ENCODE measurements at regions not wholly inside any gene's neighbourhood (a gene's known extent, or its start where the extent isn't known, plus 50 kb on each side); places are given as distances from the start of the nearest gene placed in this dataset.

GRCh38 chr9:87081503-87081902 is 134.2 kb upstream of the GAS1 start:
- CTCF ChIA-PET (ENCODE audit: unreplicated experiment), result no interaction called here
- H3K79me2 ChIP-seq (ENCODE audit: insufficient read depth, low read depth, low read length), result no peaks in the 10 kb centered on the region
- POLR2A ChIA-PET, result no interaction called here
- no peaks in the 10 kb centered on the region for H3K36me3 ChIP-seq (ENCODE audit: insufficient read depth, low read length)
- H3K4me1 ChIP-seq (ENCODE audit: insufficient read depth, low read length, poor library complexity, severe bottlenecking), result no peaks in the 10 kb centered on the region
- no peaks in the 10 kb centered on the region for H4K20me1 ChIP-seq (ENCODE audit: insufficient read depth, low read length)
- no peaks in the 10 kb centered on the region for H3K9me3 ChIP-seq (ENCODE audit: low read length)
- no TSS peak for BruUV-seq (replicated peaks)
- no peak for DNase-seq (ENCODE audit: low spot score)
- no peak overlapping the region for H3K27ac ChIP-seq (ENCODE audit: low read depth, low read length, poor library complexity, severe bottlenecking)
- intact Hi-C loops (cut with micrococcal nuclease; ENCODE audit: unreplicated experiment), result no loop called here
- no peak overlapping the region for H3K4me2 ChIP-seq (ENCODE audit: low read length)
- no peak overlapping the region for H3K4me3 ChIP-seq (ENCODE audit: low read depth, low read length, poor library complexity, severe bottlenecking)
- TF ChIP-seq EZH2phosphoT487 (IDR thresholded peaks at IDR 0.05; ENCODE audit: borderline replicate concordance, low read depth, low read length), result no peak
- no peak for TF ChIP-seq CTCF (conservative IDR thresholded peaks at IDR 0.05; ENCODE audit: low read length)
- H3K9me2 ChIP-seq (ENCODE audit: insufficient read depth, low read length), result no peaks in the 10 kb centered on the region
- no peak overlapping the region for H2AFZ ChIP-seq (ENCODE audit: low read length)

- ChIA-PET CTCF (ENCODE audit: unreplicated experiment) (no interaction called here), POLR2A (interaction anchor here (0.8 kb wide), 1 partner anchor 116 kb away, joined by 3 read pairs; no protein-coding TSS in a partner anchor)
- Histone ChIP-seq H3K4me3 (ENCODE audit: low read depth, low read length, poor library complexity, severe bottlenecking) (no peak overlapping the region), H3K79me2 (ENCODE audit: insufficient read depth, low read depth, low read length) (no peaks in the 10 kb centered on the region), H3K36me3 (ENCODE audit: insufficient read depth, low read length) (no peaks in the 10 kb centered on the region), H3K4me2 (ENCODE audit: low read length) (no peak overlapping the region), H4K20me1 (ENCODE audit: insufficient read depth, low read length) (no peaks in the 10 kb centered on the region), H2AFZ (ENCODE audit: low read length) (no peak overlapping the region), H3K27ac (ENCODE audit: low read depth, low read length, poor library complexity, severe bottlenecking) (no peak overlapping the region), H3K4me1 (ENCODE audit: insufficient read depth, low read length, poor library complexity, severe bottlenecking) (no peaks in the 10 kb centered on the region), H3K9me2 (ENCODE audit: insufficient read depth, low read length) (no peaks in the 10 kb centered on the region), H3K9me3 (ENCODE audit: low read length) (no peaks in the 10 kb centered on the region)
- TF ChIP-seq CTCF (conservative IDR thresholded peaks at IDR 0.05; ENCODE audit: low read length) (no peak), EZH2phosphoT487 (IDR thresholded peaks at IDR 0.05; ENCODE audit: borderline replicate concordance, low read depth, low read length) (no peak)
- intact Hi-C loops (cut with micrococcal nuclease; ENCODE audit: unreplicated experiment), result no loop called here
- BruUV-seq (replicated peaks), result no TSS peak
- no peak for DNase-seq (ENCODE audit: low spot score)
These were observed 136.7 kb upstream of the GAS1 start for GRCh38 chr9:87083986-87084385.

GRCh38 chr9:87084407-87084806 is 137.1 kb upstream of the GAS1 start:
- H3K36me3 ChIP-seq (ENCODE audit: insufficient read depth, low read length), result no peaks in the 10 kb centered on the region
- intact Hi-C loops (cut with micrococcal nuclease; ENCODE audit: unreplicated experiment), result no loop called here
- H3K79me2 ChIP-seq (ENCODE audit: insufficient read depth, low read depth, low read length), result no peaks in the 10 kb centered on the region
- no peak for DNase-seq (ENCODE audit: low spot score)
- CTCF ChIA-PET (ENCODE audit: unreplicated experiment), result no interaction called here
- no peak overlapping the region for H3K4me2 ChIP-seq (ENCODE audit: low read length)
- no peaks in the 10 kb centered on the region for H3K9me3 ChIP-seq (ENCODE audit: low read length)
- H3K4me1 ChIP-seq (ENCODE audit: insufficient read depth, low read length, poor library complexity, severe bottlenecking), result no peaks in the 10 kb centered on the region
- H3K9me2 ChIP-seq (ENCODE audit: insufficient read depth, low read length), result no peaks in the 10 kb centered on the region
- BruUV-seq (replicated peaks), result no TSS peak
- H3K4me3 ChIP-seq (ENCODE audit: low read depth, low read length, poor library complexity, severe bottlenecking), result no peak overlapping the region
- POLR2A ChIA-PET, result no interaction called here
- TF ChIP-seq EZH2phosphoT487 (IDR thresholded peaks at IDR 0.05; ENCODE audit: borderline replicate concordance, low read depth, low read length) (no peak), CTCF (conservative IDR thresholded peaks at IDR 0.05; ENCODE audit: low read length) (no peak)
- H3K27ac ChIP-seq (ENCODE audit: low read depth, low read length, poor library complexity, severe bottlenecking), result no peak overlapping the region
- H2AFZ ChIP-seq (ENCODE audit: low read length), result no peak overlapping the region
- H4K20me1 ChIP-seq (ENCODE audit: insufficient read depth, low read length), result no peaks in the 10 kb centered on the region

All from OCI-LY7 (cell line).